ENCODE measurements at regions not wholly inside any gene's neighbourhood (a gene's known extent, or its start where the extent isn't known, plus 50 kb on each side); places are given as distances from the start of the nearest gene placed in this dataset.

GRCh38 chr3:147813256-147813655, 404.1 kb downstream of the ZIC1 start:
- Mint-ChIP-seq H3K9me3 (no peaks in the 10 kb centered on the region), H3K4me3 (no peak overlapping the region), H3K27me3 (ENCODE audit: low read depth) (no peaks in the 10 kb centered on the region), H3K36me3 (ENCODE audit: low read depth) (no peaks in the 10 kb centered on the region), H3K27ac (ENCODE audit: unreplicated experiment) (peak overlapping the region; percentile 86), H3K4me1 (no peaks in the 10 kb centered on the region)
- TF ChIP-seq, protein P1, sequence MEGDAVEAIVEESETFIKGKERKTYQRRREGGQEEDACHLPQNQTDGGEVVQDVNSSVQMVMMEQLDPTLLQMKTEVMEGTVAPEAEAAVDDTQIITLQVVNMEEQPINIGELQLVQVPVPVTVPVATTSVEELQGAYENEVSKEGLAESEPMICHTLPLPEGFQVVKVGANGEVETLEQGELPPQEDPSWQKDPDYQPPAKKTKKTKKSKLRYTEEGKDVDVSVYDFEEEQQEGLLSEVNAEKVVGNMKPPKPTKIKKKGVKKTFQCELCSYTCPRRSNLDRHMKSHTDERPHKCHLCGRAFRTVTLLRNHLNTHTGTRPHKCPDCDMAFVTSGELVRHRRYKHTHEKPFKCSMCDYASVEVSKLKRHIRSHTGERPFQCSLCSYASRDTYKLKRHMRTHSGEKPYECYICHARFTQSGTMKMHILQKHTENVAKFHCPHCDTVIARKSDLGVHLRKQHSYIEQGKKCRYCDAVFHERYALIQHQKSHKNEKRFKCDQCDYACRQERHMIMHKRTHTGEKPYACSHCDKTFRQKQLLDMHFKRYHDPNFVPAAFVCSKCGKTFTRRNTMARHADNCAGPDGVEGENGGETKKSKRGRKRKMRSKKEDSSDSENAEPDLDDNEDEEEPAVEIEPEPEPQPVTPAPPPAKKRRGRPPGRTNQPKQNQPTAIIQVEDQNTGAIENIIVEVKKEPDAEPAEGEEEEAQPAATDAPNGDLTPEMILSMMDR (conservative IDR thresholded peaks at IDR 0.05): no peak
- no peak for DNase-seq (ENCODE audit: low read depth, low spot score)

DNA sequence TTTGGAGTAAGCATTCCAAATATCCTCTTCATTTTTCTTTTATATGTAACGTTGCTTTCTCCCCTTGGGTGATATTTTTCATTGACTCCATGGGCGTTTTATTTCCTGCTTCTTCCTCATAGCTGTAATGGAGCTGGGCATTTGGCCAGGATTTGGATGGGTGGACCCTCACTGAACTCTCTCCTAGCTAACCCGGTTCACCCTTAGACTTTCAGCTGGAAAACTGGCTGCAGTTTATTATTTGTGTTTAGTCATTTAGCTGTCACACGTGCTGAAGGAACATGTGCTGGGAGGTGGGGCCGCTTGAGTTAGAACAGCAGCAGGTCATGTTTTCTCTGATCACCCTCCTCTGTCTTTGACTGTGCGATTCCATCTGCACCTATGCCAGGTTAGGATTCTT, 407.6 kb downstream of the ZIC1 start:
- no peaks in the 10 kb centered on the region for H3K9me3 Mint-ChIP-seq
- DNase-seq (ENCODE audit: low read depth, low spot score): no peak
- H3K27me3 Mint-ChIP-seq (ENCODE audit: low read depth): no peaks in the 10 kb centered on the region
- TF ChIP-seq, protein P1 (conservative IDR thresholded peaks at IDR 0.05): no peak
- no peak overlapping the region for H3K4me3 Mint-ChIP-seq
- H3K4me1 Mint-ChIP-seq: peaks cover 6% of the 10 kb centered on the region
- no peaks in the 10 kb centered on the region for H3K36me3 Mint-ChIP-seq (ENCODE audit: low read depth)
- H3K27ac Mint-ChIP-seq (ENCODE audit: unreplicated experiment): no peak overlapping the region

GRCh38 chr3:147832611-147833010, 423.4 kb downstream of the ZIC1 start:
- H3K4me3 Mint-ChIP-seq: no peak overlapping the region
- H3K36me3 Mint-ChIP-seq (ENCODE audit: low read depth): no peaks in the 10 kb centered on the region
- no peaks in the 10 kb centered on the region for H3K27me3 Mint-ChIP-seq (ENCODE audit: low read depth)
- H3K4me1 Mint-ChIP-seq: no peaks in the 10 kb centered on the region
- no peak overlapping the region for H3K27ac Mint-ChIP-seq (ENCODE audit: unreplicated experiment)
- H3K9me3 Mint-ChIP-seq: no peaks in the 10 kb centered on the region
- TF ChIP-seq, protein P1 (conservative IDR thresholded peaks at IDR 0.05): no peak
- DNase-seq (ENCODE audit: low read depth, low spot score): no peak

- no peaks in the 10 kb centered on the region for H3K27me3 Mint-ChIP-seq (ENCODE audit: low read depth)
- no peak overlapping the region for H3K27ac Mint-ChIP-seq (ENCODE audit: unreplicated experiment)
- H3K4me3 Mint-ChIP-seq: no peak overlapping the region
- H3K4me1 Mint-ChIP-seq: peaks cover 4% of the 10 kb centered on the region
- no peak for DNase-seq (ENCODE audit: low read depth, low spot score)
- peaks cover 2% of the 10 kb centered on the region for H3K9me3 Mint-ChIP-seq
- H3K36me3 Mint-ChIP-seq (ENCODE audit: low read depth): no peaks in the 10 kb centered on the region
- TF ChIP-seq, protein P1 (conservative IDR thresholded peaks at IDR 0.05): no peak
Observed at GRCh38 chr3:147836330-147836729, 427.2 kb downstream of the ZIC1 start.

- no peaks in the 10 kb centered on the region for H3K36me3 Mint-ChIP-seq (ENCODE audit: low read depth)
- no peak overlapping the region for H3K27ac Mint-ChIP-seq (ENCODE audit: unreplicated experiment)
- H3K4me3 Mint-ChIP-seq: no peak overlapping the region
- peaks cover 11% of the 10 kb centered on the region for H3K4me1 Mint-ChIP-seq
- H3K27me3 Mint-ChIP-seq (ENCODE audit: low read depth): no peaks in the 10 kb centered on the region
- no peak for DNase-seq (ENCODE audit: low read depth, low spot score)
- H3K9me3 Mint-ChIP-seq: peaks cover 2% of the 10 kb centered on the region
- TF ChIP-seq, protein P1 (conservative IDR thresholded peaks at IDR 0.05): no peak
Observed at GRCh38 chr3:147838652-147839051, 429.5 kb downstream of the ZIC1 start.

DNA sequence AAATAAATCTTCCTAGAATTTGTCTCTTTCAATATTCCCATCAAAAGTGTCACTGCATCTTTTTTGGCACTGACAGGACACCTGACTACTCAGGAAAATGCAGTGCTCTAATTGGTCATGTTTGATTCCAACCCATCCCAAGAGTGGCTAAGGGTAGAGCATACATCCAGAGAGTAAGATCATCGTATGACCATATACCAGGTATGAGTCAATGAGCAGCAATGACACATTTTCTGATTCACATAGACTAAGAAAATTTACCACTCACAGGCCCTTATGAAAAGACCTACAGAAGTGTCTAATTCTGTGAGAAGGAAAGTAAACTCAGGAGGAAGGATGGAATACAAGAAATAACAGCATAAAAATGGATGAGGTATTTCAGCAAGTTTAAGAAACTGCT, 434.2 kb downstream of the ZIC1 start:
- Mint-ChIP-seq H3K4me1 (peaks cover 20% of the 10 kb centered on the region), H3K27me3 (ENCODE audit: low read depth) (no peaks in the 10 kb centered on the region), H3K9me3 (peaks cover 2% of the 10 kb centered on the region), H3K36me3 (ENCODE audit: low read depth) (no peaks in the 10 kb centered on the region), H3K27ac (ENCODE audit: unreplicated experiment) (no peak overlapping the region), H3K4me3 (no peak overlapping the region)
- TF ChIP-seq, protein P1 (conservative IDR thresholded peaks at IDR 0.05): no peak
- no peak for DNase-seq (ENCODE audit: low read depth, low spot score)

Data from neural crest cell (in vitro differentiated cells).